Stimulated activated naive CD8-positive, alpha-beta T cell treated with anti-CD3 and anti-CD28 coated beads, Interleukin-15, Interleukin-2, amounts not matched to agents 100 ng/mL and 50 ng/mL, for 24 hours (primary cell): ENCODE measurements at regions not wholly inside any gene's neighbourhood (a gene's known extent, or its start where the extent isn't known, plus 50 kb on each side); places are given as distances from the start of the nearest gene placed in this dataset.

ENCODE experiments used
- H3K27ac Mint-ChIP-seq: one replicate; pipeline ENCODE4 v1.8.0; 2021; ENCODE audit warnings: mild to moderate bottlenecking, mixed read lengths
- H3K27me3 Mint-ChIP-seq: one replicate; pipeline ENCODE4 v1.8.0; 2021; ENCODE audit warnings: mixed read lengths
- H3K36me3 Mint-ChIP-seq: one replicate; pipeline ENCODE4 v1.8.0; 2021; ENCODE audit warnings: low read depth, mixed read lengths
- H3K4me1 Mint-ChIP-seq: one replicate; pipeline ENCODE4 v1.8.0; 2021; ENCODE audit warnings: low read depth, mixed read lengths
- H3K4me3 Mint-ChIP-seq: one replicate; pipeline ENCODE4 v1.8.0; 2021; ENCODE audit warnings: mild to moderate bottlenecking, mixed read lengths
- H3K9me3 Mint-ChIP-seq: one replicate; pipeline ENCODE4 v1.8.0; 2021; ENCODE audit warnings: mixed read lengths

- Mint-ChIP-seq H3K36me3 (no peaks in the 10 kb centered on the region), H3K4me3 (no peak overlapping the region), H3K27me3 (peaks cover 3% of the 10 kb centered on the region), H3K9me3 (no peaks in the 10 kb centered on the region), H3K4me1 (no peaks in the 10 kb centered on the region), H3K27ac (no peak overlapping the region)
These were observed 396.5 kb upstream of the PFKP start for GRCh38 chr10:2670864-2671263.

- H3K36me3 Mint-ChIP-seq, result no peaks in the 10 kb centered on the region
- peaks cover 3% of the 10 kb centered on the region for H3K9me3 Mint-ChIP-seq
These were observed 401.6 kb upstream of the PFKP start for GRCh38 chr10:2665772-2666171.

GRCh38 chr10:2660276-2660675, 407.1 kb upstream of the PFKP start:
- no peaks in the 10 kb centered on the region for H3K36me3 Mint-ChIP-seq
- H3K4me1 Mint-ChIP-seq, result no peaks in the 10 kb centered on the region
- peaks cover 14% of the 10 kb centered on the region for H3K27me3 Mint-ChIP-seq
- no peak overlapping the region for H3K4me3 Mint-ChIP-seq
- H3K9me3 Mint-ChIP-seq, result peaks cover 2% of the 10 kb centered on the region
- H3K27ac Mint-ChIP-seq, result no peak overlapping the region

More at GRCh38 chr10:2665772-2666171, 401.6 kb upstream of the PFKP start:
- Mint-ChIP-seq H3K4me1 (no peaks in the 10 kb centered on the region), H3K27ac (no peak overlapping the region), H3K4me3 (no peak overlapping the region), H3K27me3 (peaks cover 14% of the 10 kb centered on the region)

GRCh38 chr10:2659660-2660209, 407.6 kb upstream of the PFKP start:
- no peaks in the 10 kb centered on the region for H3K36me3 Mint-ChIP-seq
- no peaks in the 10 kb centered on the region for H3K4me1 Mint-ChIP-seq
- peaks cover 13% of the 10 kb centered on the region for H3K27me3 Mint-ChIP-seq
- no peak overlapping the region for H3K27ac Mint-ChIP-seq
- H3K9me3 Mint-ChIP-seq, result no peaks in the 10 kb centered on the region
- H3K4me3 Mint-ChIP-seq, result no peak overlapping the region

- Mint-ChIP-seq H3K4me1 (no peaks in the 10 kb centered on the region), H3K9me3 (no peaks in the 10 kb centered on the region), H3K4me3 (no peak overlapping the region), H3K27ac (peak overlapping the region; percentile 57), H3K27me3 (peaks cover 18% of the 10 kb centered on the region), H3K36me3 (no peaks in the 10 kb centered on the region)
These were observed 408.6 kb upstream of the PFKP start for GRCh38 chr10:2658780-2659179.

- Mint-ChIP-seq H3K9me3 (peaks cover 3% of the 10 kb centered on the region), H3K4me1 (no peaks in the 10 kb centered on the region), H3K36me3 (no peaks in the 10 kb centered on the region), H3K27me3 (peaks cover 8% of the 10 kb centered on the region), H3K4me3 (no peak overlapping the region), H3K27ac (no peak overlapping the region)
These were observed 417.0 kb upstream of the PFKP start for GRCh38 chr10:2650328-2650727.

GRCh38 chr10:2641028-2641427, 426.3 kb upstream of the PFKP start:
- no peaks in the 10 kb centered on the region for H3K36me3 Mint-ChIP-seq
- no peaks in the 10 kb centered on the region for H3K4me1 Mint-ChIP-seq
- no peak overlapping the region for H3K27ac Mint-ChIP-seq
- no peaks in the 10 kb centered on the region for H3K9me3 Mint-ChIP-seq
- peaks cover 10% of the 10 kb centered on the region for H3K27me3 Mint-ChIP-seq
- H3K4me3 Mint-ChIP-seq, result no peak overlapping the region

GRCh38 chr10:2633630-2634029, 433.7 kb upstream of the PFKP start:
- no peaks in the 10 kb centered on the region for H3K9me3 Mint-ChIP-seq
- H3K27ac Mint-ChIP-seq, result no peak overlapping the region
- H3K4me3 Mint-ChIP-seq, result no peak overlapping the region
- H3K36me3 Mint-ChIP-seq, result no peaks in the 10 kb centered on the region
- no peaks in the 10 kb centered on the region for H3K4me1 Mint-ChIP-seq
- peaks cover 3% of the 10 kb centered on the region for H3K27me3 Mint-ChIP-seq

- H3K36me3 Mint-ChIP-seq, result no peaks in the 10 kb centered on the region
- H3K4me3 Mint-ChIP-seq, result no peak overlapping the region
- H3K4me1 Mint-ChIP-seq, result no peaks in the 10 kb centered on the region
- peaks cover 3% of the 10 kb centered on the region for H3K27me3 Mint-ChIP-seq
- no peak overlapping the region for H3K27ac Mint-ChIP-seq
- H3K9me3 Mint-ChIP-seq, result no peaks in the 10 kb centered on the region
These were observed 435.7 kb upstream of the PFKP start for GRCh38 chr10:2631557-2632205.

GRCh38 chr10:2628705-2629104, 438.6 kb upstream of the PFKP start:
- Mint-ChIP-seq H3K27me3 (no peaks in the 10 kb centered on the region), H3K4me1 (no peaks in the 10 kb centered on the region), H3K4me3 (no peak overlapping the region), H3K36me3 (no peaks in the 10 kb centered on the region), H3K27ac (no peak overlapping the region), H3K9me3 (no peaks in the 10 kb centered on the region)

GRCh38 chr10:2627969-2628368, 439.4 kb upstream of the PFKP start:
- Mint-ChIP-seq H3K4me3 (no peak overlapping the region), H3K4me1 (no peaks in the 10 kb centered on the region), H3K9me3 (no peaks in the 10 kb centered on the region), H3K27ac (no peak overlapping the region), H3K27me3 (no peaks in the 10 kb centered on the region), H3K36me3 (no peaks in the 10 kb centered on the region)

GRCh38 chr10:2625094-2625493, 442.3 kb upstream of the PFKP start:
- Mint-ChIP-seq H3K9me3 (no peaks in the 10 kb centered on the region), H3K36me3 (no peaks in the 10 kb centered on the region), H3K4me3 (no peak overlapping the region), H3K27me3 (peaks cover 7% of the 10 kb centered on the region), H3K27ac (no peak overlapping the region), H3K4me1 (no peaks in the 10 kb centered on the region)

GRCh38 chr10:2623675-2624274, 443.6 kb upstream of the PFKP start:
- no peaks in the 10 kb centered on the region for H3K36me3 Mint-ChIP-seq
- H3K27ac Mint-ChIP-seq, result no peak overlapping the region
- no peaks in the 10 kb centered on the region for H3K4me1 Mint-ChIP-seq
- H3K4me3 Mint-ChIP-seq, result no peak overlapping the region
- H3K27me3 Mint-ChIP-seq, result peaks cover 7% of the 10 kb centered on the region
- no peaks in the 10 kb centered on the region for H3K9me3 Mint-ChIP-seq

- H3K4me3 Mint-ChIP-seq, result no peak overlapping the region
- H3K27me3 Mint-ChIP-seq, result peaks cover 12% of the 10 kb centered on the region
- H3K36me3 Mint-ChIP-seq, result no peaks in the 10 kb centered on the region
- no peaks in the 10 kb centered on the region for H3K9me3 Mint-ChIP-seq
- H3K27ac Mint-ChIP-seq, result no peak overlapping the region
- no peaks in the 10 kb centered on the region for H3K4me1 Mint-ChIP-seq
These were observed 446.4 kb upstream of the PFKP start for GRCh38 chr10:2620827-2621521.

GRCh38 chr10:2619916-2620315, 447.4 kb upstream of the PFKP start:
- no peak overlapping the region for H3K4me3 Mint-ChIP-seq
- H3K9me3 Mint-ChIP-seq, result no peaks in the 10 kb centered on the region
- no peaks in the 10 kb centered on the region for H3K36me3 Mint-ChIP-seq
- H3K27ac Mint-ChIP-seq, result no peak overlapping the region
- peaks cover 12% of the 10 kb centered on the region for H3K27me3 Mint-ChIP-seq
- no peaks in the 10 kb centered on the region for H3K4me1 Mint-ChIP-seq
